NCI-H345 (cell line): ENCODE measurements at regions not wholly inside any gene's neighbourhood (a gene's known extent, or its start where the extent isn't known, plus 50 kb on each side); places are given as distances from the start of the nearest gene placed in this dataset.
"Not testable (repeated sequence)": the region's sequence is repeated elsewhere in the genome, so short reads cannot be mapped to it uniquely, and the experiment has no call there.

ENCODE experiments used
- DNase-seq: peaks from one replicate; lab custom pipeline; 2025; lab: John Stamatoyannopoulos, UW

DNA sequence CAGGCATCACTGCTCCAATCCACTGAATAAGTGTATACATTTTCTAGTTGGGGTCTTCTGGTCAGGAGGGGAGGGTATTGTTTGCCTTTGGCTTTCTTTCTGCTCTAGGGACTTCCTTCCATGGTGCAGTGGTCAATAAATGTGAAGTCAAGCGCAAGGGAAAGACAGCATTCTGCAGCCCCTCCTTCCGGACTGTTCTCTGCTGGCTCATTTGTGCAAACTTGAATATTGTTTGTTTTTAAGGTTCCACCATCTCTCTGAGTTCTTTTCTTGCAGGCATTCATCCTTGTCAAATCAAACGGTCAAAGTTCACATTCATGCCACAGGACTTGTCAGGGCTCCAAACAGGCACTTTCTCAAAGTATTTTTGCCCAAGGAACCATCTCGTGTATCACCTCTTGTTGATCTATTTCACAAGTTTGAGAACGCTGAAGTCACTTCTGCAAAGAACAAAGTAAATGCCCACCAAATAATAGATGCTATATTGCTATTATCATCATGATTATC lies 205.6 kb upstream of the KAZN start:
- DNase-seq, result no peak

DNA sequence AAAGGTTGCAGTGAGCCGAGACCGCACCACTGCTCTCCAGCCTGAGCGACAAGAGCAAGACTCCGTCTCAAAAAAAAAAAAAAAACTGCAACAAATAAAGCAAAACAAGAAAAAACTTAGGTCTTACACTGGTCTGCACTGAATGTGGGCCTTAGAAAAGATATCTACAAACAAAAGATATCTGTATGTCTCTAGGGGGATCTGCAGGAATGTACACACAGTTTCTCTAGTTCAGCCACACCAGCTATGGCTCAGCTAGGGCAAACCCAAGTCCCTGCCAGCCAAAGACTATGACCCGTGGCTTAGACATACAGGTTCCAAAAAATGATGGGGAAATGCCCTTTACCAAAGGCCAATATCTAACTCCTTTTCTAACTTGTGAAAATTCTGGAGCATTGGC lies 202.4 kb upstream of the KAZN start:
- no peak for DNase-seq

DNA sequence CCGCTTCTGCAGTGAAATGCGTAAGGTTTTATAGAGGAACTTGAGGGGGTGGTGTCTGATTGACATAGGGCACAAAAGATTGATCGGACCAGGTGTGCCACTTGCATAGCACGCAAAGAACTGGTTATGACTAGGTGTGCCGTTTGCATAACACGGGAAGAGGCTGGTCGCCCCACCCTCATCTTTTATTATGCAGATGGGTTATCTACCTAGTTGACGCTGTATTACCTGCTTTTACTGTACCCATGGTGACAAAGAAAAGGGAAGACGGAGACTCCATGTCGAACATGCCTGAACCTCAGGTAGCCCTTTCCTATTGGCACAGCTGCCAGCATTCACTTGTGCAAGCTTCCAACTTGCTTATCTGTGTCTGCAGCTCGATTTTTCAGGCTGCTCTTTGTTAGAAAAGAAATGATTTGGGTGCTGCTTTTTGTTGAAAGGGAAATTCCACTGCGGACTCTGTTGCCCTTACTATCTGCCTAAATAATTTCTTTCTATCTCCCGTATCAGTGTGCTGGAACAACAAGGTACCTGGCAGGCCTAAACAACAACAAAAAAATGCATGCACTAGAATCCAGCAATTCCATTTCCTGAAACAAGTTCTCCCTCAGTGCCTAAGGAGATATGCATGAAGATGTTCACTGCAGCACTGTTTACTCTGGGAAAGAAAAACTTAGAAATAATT lies 194.4 kb upstream of the KAZN start:
- no peak for DNase-seq

DNA sequence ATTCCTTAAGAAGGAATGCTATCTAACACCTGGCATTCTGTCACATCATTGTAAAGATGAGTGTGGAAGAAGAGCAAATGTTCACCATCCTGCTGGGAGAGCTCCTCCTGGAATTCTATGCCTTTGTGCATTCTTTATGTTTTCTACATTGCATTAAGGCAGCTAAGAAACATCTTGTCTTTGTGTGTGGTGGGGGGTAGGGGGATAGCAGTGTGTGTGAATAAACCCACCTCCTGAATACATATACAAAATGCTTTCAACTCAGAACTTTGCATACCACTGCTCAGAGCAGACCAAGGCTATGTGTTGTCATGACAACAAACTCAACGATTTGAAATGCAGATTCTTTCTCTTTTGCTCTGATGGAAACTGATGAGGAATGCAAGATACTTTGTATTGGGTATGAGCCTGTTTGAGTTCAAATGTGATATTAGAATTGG lies 193.6 kb upstream of the KAZN start:
- no peak for DNase-seq

DNA sequence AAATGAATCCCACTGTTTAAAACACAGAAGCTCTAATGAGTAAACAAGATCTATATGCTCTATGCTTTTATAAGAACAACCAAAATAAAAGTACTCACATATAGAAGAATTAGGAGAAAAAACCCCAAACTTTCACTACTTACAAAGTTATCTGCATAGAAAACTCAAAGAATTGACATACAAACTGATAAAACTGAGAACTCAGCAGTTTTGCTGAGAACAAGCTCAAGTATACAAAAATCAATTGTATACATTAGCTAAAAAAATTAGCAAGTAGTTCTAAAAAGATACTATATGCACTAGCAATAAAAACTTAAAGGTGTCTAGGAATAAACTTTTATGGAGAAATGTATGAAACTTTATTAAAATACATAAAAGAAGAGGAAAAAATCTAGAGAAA lies 186.2 kb upstream of the KAZN start:
- DNase-seq, result no peak

DNA sequence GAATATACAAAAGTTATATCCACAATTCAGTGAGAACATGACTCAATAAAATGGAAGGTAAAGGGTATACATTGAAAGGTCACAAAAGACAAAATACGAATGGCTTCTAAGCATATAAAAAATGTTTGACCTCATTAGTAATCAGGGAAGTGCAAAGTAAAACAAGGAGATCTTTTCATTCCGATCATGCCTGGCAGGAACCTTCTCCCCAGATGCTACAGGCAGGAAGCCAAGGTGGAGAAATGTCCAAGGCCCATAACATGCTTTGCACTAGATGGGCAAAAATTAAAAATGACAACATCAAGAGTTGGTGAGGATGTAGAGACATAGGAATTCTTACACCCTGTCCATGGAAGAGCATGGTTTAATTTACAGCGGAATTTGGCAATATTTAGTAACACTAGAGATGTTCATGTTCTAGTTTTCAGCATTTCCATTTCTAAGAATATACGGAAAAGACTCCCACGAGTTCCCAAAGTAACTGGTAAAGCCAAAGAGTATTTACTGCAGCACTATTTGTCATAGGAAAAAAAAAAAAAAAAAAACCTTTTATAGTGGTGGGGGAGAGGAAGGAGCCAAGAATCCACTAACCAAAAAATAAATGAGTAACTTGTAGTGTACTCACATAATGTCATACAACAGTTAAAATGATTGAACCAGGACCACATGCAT lies 184.5 kb upstream of the KAZN start:
- DNase-seq, result no peak

DNA sequence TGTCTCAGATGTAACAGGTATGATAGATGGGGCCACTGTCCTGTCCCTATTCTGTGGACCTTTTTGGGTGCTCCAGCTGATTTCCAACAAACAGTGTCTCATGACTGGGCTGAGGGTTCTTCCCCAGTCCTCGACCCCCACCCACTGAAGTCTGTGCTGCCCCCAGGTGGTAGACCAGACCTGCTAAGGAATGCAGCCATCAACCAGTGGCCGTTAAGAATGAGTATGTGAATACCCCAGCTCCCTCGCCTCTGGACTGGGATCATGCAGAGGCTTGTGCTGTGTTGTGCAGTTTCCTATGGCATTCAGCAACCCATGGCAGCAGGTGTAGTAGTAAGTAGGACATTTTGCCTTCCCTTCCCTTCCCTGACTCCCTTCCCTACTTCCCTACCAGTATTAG lies 183.1 kb upstream of the KAZN start:
- peak; percentile 3 for DNase-seq

DNA sequence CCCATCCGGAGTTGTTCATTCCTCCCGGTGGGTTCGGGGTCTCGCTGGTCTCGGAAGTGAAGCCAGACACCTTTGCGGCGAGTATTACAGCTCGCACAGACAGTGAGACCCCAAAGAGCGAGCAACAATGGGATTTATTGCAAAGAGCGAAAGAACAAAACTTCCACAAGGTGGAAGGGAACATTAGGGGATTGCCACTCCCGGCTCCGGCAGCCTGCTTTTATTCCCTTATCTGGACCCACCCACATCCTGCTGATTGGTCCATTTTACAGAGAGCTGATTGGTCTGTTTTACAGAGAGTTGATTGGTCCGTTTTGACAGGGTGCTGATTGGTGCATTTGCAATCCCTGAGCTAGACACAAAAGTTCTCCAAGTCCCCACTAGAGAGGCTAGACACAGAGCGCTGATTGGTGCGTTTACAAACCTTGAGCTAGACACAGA lies 178.7 kb upstream of the KAZN start:
- not testable (repeated sequence) for DNase-seq

DNA sequence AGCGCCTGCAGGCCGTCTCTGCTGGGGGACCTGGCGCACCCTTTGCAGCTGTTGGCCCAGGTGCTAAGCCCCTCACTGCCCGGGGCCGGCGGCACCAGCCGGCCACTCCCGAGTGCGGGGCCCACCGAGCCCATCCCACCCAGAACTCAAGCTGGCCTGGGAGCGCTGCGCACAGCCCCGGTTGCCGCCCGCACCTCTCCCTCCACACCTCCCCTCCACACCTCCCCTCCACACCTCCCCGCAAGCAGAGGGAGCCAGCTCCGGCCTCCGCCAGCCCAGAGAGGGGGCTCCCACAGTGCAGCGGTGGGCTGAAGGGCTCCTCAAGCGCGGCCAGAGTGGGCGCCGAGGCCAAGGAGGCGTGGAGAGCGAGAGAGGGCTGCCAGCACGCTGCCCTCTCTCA lies 177.8 kb upstream of the KAZN start:
- DNase-seq, result no peak

DNA sequence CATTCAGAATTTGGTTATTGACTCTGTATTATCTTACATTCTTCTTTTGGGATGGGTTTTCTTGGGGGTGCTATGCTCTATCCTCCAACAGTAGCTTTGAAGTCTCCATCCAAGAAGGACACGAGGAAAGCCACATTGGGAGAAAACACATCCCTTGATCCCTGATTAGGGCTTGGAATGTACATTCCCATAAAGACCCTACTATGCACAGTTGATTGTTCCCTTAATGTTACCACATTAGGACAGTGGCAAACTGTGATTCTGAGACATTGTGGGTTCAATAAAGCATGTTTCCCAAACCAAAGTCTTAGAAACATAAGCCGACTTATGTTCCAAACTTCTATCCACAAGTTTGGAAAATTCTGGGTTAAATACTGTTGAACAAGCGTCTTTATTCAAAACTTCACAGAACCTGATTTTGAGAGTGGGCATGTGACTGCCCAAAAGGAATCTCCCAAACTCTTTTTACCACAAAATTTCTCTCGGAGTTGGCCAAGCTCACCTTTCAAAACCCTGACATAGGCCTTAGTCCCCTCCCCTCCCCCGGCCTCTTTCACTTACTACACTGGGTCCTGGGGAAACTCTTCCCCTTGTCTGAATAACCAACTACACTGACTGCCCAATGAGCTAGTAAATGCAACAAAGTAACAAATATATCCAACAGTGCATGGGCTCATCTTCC lies 177.0 kb upstream of the KAZN start:
- DNase-seq, result no peak

DNA sequence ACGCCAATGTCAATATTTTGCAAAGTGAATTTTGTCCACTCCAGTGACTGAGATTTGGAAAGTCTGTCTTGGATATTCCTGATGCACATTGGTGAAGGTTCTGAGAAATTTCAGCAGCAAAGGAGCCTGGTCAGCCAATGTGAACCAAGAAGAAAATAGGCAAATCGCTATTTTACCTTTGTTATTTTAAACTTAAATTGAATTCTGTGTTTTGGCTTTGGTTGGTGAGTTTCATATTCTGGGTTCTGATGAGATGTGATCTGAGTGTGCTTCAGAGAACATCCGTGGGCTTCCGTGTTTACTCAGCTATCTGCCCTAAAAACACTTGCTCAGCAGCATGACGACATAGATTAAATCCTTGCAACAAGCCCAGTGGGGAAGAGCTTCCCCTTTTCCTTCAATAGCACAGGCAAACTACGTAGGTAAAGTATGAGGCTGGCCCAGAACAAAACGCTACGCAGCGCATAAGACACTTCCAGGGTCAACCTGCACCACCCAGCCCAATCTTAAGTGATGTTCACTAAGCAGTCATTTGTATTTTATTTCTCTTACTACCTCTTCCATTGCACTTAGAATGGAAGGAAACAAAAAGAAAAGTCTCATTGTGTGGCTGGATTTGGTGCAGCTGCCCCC lies 176.4 kb upstream of the KAZN start:
- DNase-seq, result peak; percentile 17

DNA sequence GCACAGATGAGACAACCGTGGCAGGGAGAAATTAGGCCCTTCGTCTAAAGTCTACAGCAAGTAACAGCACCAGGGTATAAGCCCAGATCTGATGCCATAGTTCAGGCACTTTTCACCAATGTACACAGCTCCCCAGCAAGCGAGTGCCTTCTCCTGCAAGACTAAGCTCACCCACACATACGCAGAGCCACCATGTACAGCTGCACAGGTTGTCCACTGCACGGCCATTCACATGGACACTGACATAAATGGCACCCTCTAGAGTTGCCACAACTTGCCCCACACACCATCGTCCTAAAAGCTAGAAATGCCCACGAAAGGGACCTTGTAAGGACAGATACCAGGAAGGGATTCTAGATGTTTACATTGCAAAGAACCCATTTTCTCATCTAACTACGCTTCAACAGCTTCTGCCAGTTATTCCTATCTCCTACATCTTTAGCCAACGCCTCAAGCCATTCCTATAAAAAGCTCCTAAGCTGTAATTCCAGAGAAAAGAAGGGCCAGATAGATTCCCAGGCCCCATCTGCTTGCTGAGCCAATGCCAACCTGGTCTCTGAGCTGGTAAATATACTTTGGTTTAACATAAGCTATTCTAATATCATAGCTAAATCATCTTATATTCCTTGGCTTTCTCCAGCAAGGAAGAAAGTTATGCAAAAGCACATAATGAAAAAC lies 174.0 kb upstream of the KAZN start:
- no peak for DNase-seq

DNA sequence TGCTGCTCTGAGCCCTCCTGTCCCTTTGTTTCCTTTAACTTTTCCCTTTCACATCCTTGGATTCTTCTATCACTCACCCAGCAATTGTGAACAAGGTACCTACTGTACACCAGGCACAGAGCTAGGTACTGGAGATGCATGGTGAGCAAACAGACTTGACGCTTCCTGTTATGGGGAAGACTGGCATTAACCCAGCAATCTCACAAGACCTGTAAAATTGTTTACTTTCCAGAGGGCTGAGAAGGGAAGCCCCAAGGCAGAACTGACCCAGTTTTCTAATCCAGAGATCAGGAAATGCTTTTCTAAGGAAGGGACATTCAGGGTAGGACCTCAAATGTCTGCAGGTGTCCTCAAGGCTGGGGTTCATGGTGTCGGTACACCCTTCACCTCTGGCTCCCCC lies 171.6 kb upstream of the KAZN start:
- DNase-seq, result no peak

DNA sequence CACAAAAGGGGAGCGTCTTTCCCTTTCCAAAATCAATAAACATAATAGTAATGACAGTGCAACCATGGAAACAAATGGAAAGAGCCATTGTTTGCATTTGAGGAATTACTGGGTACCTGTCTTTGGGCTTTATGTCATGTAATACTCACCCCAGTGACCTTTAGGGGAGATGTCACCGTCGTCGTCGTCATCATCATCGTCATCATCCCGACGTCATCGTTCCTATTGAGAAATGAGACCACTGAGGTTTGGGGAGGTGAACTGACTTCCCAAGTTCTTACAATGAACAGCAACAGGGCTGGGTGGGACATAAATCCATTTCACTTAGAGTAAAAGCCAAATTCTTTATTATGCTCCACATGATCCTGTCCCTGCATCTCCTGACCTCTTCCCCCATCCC lies 168.9 kb upstream of the KAZN start:
- DNase-seq, result no peak

DNA sequence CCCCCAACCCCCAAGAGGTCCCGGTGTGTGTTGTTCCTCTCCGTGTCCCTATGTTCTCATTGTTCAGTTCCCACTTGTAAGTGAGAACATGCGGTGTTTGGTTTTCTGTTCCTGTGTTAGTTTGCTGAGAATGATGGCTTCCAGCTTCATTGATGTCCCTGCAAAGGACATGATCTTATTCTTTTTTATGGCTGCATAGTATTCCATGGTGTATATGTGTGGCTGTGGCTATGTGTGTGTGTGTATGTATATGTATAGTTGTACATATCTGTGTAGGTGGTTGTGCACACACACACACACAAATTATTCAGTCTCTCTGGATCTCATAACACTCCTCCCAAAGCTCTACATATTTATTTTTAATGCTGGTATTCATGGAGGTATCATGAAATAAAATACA lies 165.8 kb upstream of the KAZN start:
- DNase-seq, result not testable (repeated sequence)

DNA sequence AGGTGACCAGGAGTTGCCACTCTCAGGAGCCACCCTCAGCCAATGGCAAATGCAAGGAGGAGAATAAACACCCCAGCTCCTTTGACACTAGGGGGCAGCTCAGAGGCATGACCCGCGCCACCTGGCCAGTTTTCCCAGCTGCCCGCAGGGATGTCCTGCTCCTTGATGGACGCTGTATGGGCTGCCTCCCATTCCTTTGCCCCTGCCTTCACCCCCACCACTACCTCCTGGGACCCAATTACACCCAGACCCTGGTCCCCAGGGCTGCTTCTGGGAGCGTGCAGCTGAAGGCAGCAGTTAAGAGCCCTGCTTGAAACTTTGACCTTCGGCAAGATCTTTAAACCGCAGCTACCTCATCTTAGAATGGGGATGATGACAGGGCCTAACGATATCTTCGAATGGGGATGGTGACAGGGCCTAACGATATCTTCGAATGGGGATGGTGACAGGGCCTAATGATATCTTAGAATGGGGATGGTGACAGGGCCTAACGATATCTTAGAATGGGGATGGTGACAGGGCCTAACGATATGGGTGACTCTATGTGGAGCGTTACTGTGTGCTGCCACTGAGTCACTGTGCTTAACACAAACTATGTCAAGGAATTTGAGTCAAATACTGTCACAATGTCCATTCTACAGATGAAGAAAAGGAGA lies 163.0 kb upstream of the KAZN start:
- no peak for DNase-seq

DNA sequence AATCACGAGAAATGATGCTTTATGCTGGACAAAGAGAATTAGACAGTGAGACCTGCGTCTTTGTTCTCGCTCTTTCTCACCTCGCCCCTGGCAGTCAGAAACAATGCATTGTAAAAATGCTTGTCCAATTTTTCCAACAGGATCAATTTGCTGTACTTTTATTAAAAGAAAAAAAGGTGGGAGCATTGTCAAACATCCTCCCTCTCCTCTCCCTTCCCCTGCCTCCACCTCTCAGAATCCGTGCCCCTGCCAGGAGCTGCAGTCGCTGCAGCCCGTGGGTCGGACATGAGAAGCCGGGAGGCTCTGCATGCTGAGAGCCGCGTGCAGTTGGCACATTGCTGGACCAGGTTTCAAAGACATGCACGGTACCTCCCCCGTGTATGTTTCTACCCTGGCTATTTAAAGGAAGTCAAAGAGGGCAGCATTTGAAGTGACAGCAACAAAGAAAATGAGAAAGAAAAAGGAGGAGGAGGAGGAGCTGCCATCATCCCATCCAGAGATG lies 161.0 kb upstream of the KAZN start:
- no peak for DNase-seq

DNA sequence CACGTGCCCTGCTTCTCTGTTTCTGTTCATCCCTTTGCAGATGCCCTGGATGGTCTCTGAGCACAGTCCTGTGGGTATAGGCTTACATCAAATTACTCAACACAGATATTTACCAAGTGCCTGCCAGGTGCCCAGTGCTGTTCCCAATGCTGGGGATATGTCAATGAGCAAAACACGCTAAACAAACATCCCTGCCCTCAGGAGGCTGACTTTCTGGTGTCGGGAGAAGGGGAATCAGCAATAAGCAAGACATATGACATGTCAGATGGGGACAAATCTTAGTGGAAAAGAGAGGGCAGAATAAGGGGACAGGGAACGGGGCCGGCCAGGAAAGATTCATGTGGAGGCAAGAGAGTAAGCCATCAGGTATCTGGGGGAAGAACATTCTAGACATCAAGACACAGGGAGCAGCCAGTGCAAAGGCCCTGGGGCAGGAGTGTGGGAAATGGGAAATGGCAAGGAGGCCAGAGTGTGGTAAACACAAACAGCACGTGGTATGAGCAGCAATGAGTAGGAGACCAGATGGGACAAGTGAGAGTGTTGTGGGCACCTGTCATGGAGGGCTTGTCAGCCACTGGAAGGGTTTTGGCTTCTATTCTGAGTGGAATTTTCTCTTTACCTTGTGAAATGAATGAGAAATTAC lies 160.2 kb upstream of the KAZN start:
- no peak for DNase-seq

DNA sequence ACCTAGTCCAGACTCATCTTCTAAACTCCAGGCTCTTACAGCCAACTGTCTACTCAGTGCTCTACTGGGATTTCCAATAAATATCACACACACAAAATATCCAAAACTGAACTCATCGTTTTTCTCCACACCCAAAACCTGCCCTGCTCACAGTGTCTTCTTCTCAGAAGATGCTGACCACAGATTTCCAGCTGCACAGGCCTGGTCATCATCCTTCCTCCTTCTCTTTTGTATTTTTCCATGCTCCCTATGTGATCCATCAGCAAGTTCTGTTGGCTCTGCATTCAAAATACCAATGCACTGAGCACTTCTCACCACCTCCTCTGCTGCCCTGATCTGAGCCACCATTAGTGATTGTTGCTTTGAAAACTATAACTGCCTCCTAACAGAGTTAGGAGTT lies 159.5 kb upstream of the KAZN start:
- DNase-seq, result no peak

DNA sequence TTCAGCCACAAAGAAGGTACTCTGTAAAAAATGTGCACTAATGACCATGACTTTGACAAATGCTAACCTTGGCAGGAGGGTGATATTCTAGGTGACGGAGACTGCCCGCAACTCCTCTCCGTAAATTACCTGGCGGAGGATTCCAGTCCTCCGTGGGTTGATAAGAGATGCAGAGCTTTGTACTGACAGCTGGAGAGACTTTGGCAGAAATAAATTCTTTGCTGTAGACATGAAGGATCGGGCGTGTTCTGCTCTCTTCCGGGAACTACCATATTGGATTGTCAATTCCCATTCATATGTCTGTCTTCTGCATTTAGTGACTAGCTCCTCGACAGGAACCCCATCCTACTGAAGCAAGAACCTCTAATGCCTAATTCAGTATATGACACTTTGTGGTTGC lies 158.3 kb upstream of the KAZN start:
- no peak for DNase-seq

DNA sequence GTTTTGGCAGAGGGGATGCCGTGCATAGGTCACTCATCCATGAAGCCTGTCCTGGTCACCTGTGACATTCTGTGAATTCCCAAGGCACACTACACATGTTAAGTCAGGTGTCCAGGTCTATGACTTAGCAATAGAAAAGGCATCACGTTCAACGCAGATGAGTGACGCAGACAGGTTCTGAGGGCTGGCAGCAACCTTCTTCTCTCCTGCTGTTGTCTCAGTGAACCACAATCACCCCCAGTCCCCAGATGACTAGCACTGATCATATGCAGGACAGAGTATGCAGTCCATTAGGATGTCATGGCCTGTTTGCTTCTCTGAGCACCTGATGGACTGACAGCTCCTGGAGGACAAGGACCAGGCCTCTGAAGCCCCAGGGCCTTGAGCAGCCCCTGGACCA lies 157.8 kb upstream of the KAZN start:
- no peak for DNase-seq
